GM19035 (cell line): ENCODE measurements at regions not wholly inside any gene's neighbourhood (a gene's known extent, or its start where the extent isn't known, plus 50 kb on each side); places are given as distances from the start of the nearest gene placed in this dataset.

ENCODE experiments used
- ATAC-seq: cut with Tn5 transposase; IDR thresholded peaks from one replicate; pipeline ENCODE4 v1.9.1; 2021; ENCODE audit not compliant: unreplicated experiment

DNA sequence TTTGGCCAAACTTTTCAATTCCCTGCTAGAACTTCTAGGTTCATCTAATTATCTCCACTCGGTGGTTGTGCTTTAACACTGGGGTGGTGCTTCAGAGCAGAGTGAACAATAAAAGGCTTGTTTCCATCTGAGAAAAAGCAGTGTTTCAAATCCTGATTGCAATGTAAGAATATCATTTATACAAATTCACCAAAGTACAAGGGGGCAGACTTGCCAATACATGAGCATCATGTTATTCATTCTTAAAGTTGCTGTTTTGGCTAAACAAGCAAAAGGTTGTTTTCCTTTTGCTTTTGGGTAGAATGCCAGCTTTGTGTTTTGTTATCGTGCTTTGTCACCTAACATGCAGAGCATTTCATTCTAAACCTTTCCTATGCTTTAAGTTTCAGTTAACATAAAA, 78.5 kb upstream of the UBAC2 start:
- no peak for ATAC-seq

DNA sequence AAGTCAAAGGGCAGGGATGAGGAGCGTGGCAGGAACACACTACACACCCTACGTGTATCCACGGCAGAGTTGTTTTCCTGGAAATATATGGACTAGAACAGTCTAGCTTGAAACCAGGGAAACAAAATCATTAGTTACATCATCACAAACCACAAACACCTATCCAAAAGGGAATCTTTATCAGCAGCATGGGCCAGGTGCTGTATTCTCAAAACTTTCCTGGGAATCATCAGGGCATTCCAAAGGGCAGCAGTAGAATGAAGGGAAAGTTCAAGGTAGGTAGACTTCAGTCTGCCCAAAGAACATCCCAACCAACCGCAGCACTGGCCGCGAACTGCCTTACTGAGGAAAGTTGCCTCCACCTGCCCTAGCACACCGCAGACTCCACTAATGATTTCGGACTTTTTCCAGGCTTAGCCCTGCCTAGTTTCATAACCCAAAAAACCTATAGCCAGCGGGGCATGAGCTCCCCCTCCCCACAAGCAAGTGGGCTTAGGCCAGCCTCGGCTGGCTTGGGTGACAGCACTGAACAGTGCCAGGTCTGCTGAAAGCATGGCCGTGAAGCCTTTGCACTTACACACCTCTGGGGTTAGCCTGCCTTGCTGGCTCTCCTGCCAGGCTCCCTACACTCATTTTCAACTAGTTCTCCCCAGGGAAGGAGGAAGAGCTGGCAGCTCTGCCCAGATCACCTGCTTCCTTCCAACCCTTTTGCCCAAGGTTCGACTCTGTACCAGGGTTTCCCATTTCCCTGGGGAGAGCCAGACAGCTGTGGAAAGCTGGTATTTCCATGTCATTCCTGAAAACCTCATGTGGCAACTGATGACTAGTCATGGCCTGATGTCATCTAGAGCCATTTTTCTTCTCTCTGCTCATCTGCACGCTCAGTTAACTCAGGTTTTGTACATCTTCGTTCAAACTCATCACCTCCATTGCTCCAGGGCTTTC, 77.3 kb upstream of the UBAC2 start:
- no peak for ATAC-seq

DNA sequence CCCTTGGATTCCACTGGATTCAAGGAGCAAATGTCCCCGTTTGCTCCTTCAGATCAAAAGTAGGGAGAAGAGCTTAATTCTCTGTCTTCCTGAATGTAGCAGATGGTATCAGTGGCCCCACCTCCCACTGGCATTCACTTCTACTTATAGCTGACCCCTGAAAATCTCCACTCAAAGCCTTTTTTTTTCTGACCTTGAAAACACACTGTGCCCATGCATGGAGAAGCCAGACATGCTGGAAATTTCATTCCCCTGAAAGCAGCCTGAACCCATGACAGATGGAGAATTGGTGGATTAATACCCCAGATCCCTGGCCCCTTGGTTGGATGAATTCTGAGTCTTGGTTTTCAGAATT, 76.6 kb upstream of the UBAC2 start:
- no peak for ATAC-seq

DNA sequence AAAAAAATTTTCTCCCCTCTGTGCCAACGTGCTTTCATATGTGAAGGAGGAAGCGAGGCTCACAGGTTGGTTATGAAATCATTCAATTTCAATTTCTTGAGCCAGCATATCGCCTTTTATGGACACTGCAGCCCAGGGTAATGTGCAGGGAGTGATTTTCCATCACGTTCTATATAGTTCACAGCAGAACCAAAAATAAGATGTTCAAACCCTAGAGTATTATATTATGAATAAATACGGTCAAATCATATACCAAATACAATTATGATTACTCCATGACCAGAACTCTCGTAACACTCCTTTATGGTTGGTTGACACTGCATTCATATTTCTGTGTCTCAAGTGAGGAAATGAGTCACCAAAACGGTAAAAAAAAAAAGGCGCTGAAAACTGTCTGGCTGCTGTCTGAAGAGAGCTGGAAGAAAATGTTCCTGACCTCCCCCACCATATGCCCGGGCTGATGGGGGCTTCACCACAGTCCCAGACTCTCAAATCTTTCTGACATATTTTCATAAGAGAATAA, 75.8 kb upstream of the UBAC2 start:
- ATAC-seq: peak; percentile 65

DNA sequence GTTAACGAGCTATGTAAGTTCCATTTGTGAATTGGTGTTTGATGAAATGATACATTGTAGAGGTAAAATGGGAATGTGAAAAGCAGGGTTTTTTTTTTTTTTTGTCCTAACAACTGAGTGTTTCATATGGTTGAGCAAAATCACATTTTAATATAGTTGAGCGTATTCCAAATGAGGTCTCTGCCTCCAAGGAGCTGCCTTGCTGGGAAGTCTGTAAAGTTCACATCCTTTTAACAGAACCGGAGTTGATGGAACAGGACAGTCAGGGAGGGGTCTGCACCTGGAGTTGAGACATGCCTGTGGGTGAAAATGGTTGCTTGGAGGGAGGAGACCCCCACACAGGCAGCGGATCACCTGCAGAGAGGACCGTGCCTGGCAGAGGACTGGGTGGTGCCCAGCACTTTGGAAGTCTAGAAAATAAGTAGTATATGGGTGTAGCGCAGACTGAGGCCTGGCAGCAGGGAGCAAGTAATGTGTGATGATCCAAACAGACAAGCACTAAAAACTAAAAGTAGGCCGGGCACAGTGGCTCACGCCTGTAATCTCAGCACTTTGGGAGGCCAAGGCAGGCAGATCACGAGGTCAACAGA, 75.2 kb upstream of the UBAC2 start:
- no peak for ATAC-seq

DNA sequence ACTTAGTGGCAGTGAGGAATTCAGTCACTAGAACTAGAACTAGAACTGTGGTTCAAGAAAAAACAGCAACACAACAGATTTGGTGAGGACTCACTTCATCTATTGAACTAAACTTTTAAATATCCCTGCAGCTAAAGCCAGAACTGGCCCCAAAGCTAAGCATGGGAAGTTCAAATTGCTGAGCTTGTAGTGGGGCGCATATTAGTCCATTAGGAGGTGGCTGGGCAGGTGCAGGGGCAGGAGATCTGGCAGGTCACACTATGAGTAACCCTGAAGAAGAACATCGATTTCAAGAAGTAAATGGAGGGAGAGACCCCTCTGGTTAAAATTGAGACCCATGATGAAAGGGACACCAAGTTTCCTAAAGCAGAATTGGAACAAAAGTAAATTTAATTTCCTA, 73.8 kb upstream of the UBAC2 start:
- no peak for ATAC-seq

DNA sequence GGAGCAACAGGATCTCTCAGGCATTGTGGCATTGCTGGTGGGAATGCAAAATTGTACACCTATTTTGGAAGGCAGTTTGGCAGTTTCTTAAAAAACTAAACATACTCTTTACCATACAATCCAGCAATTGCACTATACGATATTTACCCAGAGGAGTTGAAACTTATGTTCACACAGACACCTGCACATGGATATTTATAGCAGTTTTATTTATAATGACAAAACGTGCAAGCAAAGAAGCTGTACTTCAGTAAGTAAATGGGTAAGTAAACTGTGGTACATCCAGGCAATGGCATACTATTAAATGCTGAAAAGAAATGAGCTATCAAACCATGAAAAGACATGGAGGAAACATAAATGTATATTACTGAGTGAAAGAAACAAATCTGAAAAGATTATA, 71.6 kb upstream of the UBAC2 start:
- ATAC-seq: no peak

DNA sequence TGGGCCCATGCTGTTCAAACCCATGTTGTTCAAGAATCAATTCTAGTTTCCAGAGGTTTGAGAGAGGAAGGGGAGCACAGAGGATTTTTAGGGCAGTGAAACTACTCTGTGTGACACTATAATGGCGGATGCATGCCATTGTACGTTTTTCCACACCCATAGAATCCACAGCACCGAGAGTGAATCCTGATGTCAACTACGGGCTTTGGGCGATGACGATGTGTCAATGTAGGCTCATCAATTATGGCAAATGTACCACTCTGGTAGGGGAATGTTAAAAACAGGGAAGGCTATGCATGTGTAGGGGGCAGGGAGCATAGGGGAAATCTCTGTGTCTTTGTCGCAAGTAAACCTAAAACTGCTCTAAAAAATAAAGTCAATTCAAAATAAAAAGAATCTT, 70.7 kb upstream of the UBAC2 start:
- no peak for ATAC-seq

DNA sequence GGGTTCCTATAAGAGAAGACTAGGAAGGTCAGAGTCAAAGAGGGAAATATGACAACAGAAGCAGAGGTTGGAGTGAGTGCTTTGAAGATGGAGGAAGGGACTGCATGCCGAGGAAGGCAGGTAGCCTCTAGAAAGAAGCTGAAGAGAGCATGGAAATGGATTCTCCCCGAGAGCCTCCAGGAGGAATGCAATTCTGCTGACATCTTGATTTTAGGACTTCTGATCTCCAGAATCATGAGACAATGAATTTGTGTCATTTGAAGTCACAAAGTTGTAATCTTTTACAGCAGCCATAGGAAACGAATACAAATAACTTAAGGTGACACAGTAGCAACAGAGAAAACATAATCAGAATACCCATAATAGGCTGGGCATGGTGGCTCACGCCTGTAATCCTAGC, 69.2 kb upstream of the UBAC2 start:
- ATAC-seq: no peak

DNA sequence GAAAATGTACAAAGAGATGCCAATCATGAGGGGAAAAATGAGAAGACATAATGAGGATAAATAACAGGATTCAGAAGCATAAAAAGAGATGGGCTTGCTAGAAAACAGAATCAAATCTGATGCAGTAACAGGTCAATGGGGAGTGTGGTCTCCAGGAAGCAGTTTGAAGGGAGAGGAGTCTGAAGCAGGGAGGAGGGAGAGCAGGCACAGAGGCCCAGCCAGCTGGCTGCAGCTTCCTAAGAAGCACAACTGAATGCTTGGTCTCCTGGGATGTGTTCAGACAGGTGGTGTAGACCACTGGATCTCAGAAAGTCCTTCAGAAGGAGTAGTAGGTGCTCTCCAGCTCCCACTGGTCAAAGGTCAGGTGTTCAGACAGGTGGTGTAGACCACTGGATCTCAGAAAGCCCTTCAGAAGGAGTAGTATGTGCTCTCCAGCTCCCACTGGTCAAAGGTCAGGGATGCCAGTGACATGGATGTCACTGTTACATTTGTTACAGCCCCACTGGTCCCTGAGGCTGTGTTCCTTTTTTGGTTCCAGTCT, 68.3 kb upstream of the UBAC2 start:
- no peak for ATAC-seq

DNA sequence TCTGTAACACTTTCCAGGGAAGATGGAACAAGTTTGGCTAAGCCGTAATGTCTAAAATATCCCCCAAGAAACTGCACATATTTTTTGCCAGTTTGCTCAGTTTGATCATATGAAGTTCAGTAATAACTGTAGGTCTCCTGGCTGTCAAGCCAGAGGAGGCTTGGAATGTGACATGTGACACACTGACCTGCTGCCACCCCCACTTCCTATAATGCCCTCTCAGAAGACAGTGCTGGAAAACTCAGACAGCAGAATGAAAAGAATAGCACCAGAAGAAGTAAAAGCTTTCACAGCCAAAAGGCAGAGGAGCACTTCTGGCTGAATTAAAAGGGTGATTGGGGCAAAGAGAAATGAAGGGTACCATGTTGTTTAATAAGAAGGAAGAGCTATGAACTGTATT, 67.4 kb upstream of the UBAC2 start:
- no peak for ATAC-seq

DNA sequence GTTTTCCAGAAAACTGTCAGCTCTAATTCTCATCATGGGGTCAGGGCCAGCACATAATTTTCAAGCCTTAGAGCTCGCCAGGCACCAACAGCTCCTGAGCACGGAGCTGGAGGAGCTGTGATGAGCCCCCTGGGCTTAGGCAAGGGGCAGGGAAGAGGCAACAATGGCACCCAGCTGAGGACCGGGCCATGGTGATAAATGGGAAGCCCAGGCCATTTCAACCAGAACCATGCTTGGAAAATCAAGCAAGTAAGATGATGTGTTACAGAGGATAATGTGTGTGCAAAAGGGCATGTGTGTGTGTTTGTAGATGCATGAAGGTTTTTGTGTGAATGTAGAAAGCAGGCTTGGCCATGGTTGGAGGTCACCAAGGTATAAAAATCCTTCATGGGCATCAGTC, 66.8 kb upstream of the UBAC2 start:
- no peak for ATAC-seq

DNA sequence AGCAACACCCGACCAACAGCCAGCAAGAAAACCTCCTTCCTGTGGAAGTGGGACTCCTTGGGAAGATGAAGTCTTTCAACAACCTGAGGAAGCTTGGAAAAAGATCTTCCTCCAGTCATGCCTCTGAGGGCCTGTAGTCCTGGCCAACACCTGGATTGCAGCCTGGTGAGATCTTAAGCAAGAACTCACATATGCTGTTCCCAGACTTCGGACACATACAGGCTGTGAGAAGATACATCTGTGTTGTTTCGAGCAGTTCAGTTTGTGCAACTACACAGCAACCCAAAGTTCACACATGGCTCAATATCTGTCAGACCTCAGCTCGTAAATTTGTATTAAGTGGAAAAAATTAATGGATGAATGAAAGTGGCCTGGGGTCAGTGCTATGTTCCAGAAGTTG, 65.1 kb upstream of the UBAC2 start:
- ATAC-seq: no peak

DNA sequence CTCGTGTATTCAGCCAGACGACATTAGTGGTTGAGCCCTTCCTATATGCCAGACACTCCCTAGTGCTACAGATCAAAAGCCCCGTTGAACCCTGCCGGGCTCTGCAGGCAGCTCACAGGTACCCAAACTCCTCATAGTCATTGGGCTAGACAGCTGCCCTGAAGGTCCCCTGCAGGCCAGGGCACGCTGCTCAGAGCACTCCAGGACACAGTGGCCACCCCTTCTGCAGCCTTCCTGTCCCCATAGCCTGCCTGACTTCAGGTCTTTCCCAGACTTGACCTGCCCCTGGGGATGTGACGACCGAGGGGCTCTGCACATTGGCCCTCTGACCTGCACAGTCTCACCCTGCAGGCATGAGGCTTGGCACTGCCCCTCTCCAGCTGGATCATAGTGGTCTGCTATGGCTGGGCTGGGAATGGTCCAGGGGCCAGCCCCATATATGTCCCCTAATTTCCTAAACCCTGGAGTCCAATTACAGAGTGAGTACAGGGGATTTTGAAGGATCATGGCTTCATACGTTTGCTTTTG, 64.2 kb upstream of the UBAC2 start:
- ATAC-seq: no peak

DNA sequence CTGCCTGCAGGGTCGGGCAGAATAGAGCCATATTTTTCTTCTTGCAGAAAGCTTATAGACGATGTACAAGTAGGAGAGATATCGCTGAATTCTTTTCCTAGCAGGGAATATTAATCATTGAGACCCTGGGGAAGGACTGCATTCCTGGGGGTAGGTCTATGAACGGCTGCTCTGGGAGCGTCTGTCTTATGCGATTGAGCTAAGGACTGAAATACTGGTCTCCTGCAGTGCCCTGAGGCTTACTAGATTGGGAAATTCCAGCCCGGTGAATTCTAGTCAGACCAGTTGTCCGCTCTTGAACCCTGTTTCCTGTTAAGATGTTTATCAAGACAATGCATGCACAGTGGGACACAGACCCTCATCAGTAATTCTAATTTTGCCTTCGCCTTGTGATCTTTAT, 59.8 kb upstream of the UBAC2 start:
- no peak for ATAC-seq

DNA sequence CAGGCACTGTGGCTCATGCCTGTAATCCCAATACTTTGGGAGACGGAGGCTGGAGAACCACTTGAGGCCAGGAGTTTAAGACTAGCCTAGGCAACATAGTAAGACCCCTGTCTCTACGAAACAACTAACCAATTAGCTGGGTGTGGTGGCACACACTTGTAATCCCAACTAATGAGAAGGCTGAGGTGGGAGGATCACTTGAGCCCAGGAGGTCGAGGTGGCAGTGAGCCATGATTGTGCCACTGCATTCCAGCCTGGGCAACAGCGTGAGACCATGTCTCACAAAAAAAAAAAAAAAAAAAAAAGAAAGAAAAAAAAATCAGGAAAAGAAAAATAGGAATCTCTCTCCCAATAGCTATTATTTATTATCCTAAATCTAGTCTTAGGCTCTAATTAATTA, 56.8 kb upstream of the UBAC2 start:
- ATAC-seq: no peak

DNA sequence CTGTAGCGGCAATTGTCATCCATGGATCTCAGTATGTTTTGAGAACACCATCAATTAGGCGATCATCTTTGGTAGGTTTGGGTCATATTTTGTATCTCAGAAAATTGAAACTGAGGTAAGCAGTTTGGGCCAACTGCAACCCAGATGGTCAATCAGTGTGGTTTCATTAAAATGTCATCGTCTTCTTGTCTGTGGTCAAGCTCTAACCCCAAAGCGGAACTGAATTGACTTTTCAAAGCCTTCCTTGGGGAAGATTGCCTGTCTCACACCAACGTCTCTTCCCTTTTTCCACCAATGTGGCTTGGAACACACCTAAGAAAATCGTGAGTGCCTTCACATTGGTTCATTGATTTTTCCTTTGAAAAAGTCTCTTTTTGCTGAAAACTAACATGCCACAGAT, 56.3 kb upstream of the UBAC2 start:
- ATAC-seq: no peak

DNA sequence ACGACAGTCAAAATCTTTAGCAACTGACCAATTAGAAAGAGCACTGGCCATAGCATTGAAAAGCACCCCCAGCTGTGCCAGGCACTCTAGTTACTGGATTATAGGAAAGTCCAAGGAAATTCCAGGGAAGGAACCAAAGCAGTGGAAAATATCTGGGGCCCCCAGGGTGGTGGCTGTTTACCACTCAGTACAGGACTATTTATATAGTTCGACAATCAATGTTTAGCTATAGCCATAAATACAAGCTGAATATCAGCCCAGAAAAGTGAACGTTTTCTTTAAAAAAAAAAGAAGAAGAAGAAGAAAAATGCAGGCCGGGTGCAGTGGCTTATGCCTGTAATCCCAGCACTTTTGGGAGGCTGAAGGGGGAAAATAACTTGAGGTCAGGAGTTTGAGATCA, 55.2 kb upstream of the UBAC2 start:
- ATAC-seq: no peak

DNA sequence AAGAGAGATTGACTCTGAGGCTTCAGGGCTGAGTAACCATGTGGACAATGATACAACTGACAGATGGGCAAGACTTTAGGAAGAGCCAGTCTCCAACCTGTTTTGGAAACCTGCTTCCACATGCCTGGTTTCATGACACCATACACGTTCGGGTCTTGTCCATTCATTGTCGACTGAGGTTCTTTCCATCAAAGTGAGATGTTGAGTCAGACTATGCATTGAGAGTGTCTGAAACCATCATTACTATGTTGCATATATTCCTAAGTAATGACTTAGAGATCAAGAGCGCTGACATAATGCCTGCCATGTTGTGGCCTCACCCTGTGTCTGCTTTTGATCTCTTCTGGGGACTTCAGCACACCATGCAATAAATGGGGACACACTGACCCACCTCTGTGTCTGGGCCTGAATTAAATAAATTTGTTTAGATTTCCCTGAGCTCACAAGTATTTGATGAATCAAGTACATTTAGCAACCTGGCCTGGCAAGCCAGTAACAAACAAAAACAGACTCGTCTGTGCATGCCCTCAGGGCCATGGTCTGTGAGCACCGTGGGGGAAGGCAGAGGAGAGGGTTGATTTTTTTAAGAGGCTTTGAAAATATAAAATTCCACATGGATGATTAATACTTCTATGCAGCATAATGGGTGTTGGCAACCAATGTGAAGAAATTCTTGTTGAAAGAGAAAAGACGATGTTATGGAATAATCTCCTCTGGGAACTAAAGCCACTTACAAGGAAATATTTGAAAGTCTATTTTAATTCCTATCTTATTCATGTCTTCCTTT, 49.9 kb upstream of the UBAC2 start:
- no peak for ATAC-seq
